COR-L47 (cell line): ENCODE measurements at regions not wholly inside any gene's neighbourhood (a gene's known extent, or its start where the extent isn't known, plus 50 kb on each side); places are given as distances from the start of the nearest gene placed in this dataset.

Experiments
- DNase-seq: peaks from one replicate; lab custom pipeline; 2025; lab: John Stamatoyannopoulos, UW

DNA sequence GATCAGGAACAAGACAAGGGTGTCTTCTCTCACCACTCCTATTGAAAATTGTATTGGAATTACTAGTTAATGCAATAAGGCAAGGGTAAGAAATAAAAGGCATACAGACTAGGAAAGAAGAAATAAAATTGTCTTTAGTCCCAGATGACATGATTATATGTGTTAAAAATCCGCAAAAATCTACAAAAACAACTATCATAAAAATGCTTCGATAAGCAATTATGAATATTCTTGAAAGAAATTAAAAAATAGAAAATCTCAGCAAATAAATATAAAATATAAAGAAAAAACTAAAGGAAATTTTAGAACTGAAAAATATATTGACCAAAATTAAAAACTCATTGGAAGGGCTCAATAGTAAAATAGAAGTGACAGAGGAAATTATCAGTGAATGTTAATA, 243.3 kb downstream of the ZNF674 start:
- DNase-seq = no peak

DNA sequence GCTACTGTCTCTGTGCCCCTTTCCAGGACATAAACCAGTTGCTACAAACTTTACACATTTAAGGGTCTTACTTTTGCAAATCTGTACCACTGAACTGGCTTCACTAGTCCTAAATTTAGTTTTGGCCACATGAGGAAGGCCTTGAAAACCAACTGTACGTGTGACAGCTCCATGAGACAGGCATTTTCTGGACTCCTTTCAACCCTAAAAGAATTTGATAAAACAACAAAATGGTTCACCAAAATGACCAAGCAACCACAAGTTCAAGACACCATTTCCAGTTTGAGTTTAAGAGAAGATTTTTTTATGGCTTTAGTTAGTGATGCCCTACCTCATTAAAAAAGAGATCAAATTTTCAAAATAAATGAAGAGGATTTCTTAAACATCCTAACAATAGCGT, 246.4 kb downstream of the ZNF674 start:
- DNase-seq = no peak

DNA sequence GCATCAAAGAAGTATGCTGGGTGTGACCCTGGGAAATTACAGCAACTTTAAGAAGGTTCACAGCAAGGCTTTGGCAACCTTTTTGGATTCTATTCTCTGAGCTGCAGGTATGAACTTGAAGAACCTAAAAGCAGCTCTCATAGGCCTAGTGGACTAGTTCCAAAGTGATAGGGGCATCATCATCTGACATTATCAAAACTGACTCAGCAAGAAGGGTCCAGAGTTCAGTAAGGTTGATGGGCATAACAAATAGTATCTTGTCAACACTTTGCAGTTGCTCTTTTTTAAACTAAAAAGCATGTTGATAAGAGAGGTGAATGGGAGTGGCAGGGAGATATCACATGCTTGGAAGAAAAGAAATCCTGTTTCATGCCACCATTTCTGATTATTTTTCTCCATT, 249.3 kb downstream of the ZNF674 start:
- no peak for DNase-seq

DNA sequence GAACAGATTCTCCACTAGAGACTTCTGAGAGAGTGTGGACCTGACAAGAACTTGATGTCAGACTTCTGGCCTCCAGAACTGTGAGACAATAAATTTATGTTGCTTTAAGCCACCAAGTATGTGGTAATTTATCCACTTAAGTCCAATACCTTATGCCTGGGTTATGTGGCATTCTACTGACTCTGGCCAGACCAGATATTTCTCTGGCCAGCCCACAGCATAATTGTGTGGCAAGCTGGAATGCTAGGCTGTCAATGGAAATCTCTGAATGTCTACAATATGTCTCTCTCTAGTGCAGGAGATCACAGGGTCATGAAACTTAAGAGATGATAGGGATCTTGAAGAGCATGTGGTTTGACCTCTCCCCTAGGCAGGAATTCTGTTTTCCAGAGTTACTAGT, 251.0 kb downstream of the ZNF674 start:
- DNase-seq = no peak

DNA sequence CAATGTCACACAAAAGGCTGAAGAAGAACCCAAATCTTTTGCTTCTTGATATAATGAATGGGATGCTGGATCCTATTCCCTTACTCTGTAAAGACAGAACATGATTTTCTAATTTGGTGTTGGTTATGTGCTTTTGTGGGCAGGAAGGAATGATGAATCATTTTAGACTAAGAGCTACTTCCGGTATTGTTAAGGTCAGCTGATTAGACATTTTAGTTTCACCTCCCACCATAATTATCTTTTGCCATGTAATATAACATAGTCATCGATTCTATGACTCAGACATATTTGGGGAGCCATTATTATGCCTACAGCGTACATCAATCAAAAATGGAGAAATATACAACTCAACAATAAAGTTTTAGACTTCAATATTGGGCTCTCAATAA, 265.3 kb downstream of the ZNF674 start:
- DNase-seq = no peak

DNA sequence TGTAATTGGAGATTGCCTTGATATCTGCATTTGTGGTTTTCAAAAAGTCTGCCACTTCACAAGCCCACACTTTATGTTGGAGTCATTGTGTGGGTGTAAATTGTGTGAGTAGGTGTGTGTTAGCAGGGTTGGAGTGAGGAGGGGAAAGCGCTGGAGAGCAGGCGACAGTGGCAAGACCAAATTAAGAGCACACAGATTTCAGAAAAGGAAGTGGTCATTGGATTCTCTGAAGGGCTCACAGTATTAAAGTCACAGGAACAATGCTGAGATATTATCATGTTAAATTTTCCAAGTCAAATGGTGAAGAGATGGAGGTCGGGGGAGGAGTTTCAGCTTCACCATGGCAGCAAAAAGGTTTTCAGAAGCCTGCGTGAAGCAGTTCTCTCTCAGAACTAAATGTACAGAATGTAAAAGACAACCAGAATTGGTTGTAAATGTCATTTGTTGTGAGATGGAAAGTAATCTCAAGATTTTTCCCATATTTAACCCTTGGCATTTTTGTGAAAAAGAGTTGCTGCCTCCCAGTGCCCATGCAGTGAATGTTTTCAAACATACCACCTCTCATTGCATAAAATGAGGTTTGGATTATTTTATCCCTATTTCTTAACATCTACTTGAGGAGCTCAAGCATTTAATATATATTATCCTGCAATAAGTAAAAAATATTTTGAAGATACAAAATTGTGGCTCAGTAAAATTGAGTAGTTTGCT, 265.9 kb downstream of the ZNF674 start:
- DNase-seq = no peak

DNA sequence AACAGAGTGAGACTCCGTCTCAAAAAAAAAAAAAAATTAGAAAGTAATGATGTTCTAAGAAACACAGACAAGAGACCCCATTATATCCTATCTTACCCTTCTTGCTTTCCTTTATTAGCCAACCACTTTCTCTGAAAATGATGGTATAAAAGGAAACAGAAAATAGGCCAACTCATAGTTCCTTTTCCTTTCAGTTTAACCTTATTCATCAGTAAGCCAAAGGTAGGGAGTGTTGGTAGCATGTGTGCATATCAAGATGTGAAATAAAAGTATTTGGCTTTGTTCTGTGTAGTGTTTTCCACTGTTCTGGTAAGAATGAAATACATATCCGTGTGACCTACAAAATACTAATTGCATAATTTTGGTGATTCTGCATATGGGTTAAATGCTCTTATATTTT, 266.6 kb downstream of the ZNF674 start:
- DNase-seq = no peak

DNA sequence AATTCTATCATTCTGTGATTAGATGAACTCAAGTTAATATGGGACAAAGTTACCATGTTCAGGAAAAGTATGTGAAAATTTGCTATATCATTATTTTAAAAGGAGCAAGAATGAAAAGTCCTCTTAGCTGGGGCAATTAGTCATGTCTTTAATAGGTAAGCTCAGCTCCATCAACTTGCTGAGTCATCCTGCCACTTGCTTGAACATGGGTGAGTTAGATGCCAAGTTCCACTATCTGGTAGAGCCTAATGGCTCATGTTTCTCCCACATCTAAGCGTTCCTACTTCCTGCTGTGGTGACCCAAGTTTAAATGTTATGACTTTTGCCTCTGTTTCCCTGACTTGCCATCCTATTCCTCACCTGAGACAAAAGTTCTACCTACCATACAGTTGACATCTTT, 276.8 kb downstream of the ZNF674 start:
- DNase-seq = no peak

DNA sequence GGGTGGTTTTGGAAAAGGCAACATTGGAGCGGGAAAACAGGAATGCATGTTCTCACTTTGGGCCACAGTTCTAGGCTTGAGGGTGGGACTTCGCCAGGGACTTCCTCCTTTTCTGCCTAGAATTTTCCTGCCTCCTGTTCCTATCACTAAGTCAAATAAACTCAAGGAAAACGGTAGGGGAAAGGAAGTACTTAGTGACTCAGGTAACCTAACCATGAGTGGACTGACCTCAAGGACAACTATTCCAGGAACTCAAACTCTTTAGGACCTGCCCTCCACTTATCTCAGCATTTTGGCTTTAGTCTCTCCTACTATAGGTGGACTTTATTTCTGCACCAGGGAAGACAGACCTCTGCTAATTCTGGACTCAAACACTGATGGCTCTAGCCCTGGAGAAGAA, 281.7 kb downstream of the ZNF674 start:
- no peak for DNase-seq

DNA sequence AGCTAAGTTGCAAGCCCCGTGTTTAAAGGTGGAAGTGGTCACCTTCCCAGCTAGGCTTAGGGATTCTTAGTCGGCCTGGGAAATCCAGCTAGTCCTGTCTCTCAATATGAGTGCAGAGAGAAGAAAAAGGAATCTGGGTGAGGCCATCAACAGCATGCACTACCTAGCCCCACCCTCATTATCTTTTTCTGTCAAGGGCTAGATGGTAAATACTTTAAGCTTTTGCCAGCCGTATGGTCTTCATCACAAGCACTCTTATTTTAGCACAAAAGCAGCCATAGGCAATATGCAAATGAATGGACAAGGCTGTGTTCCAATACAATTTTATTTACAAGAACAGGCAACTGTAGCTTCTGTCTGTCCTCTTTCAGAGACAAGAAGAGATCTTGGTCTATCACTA, 282.9 kb downstream of the ZNF674 start:
- no peak for DNase-seq

DNA sequence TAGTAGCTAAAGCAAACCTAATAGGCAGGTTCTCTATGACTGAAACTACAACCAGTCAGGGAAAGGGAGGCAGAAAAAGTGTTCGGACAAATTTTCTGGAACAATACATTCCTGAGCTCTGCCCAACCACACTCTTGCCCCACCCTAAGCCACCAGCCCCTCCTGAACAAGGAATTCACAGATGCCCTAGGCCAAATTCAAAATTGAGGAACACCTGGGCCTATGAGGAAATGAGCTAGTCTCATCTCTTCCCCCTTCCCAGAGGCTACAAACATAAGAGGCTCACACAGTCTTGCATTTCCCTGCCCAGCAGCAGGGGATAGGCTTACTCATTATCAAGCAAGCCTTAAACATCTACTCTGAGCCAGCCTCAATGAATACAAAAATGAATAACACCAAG, 284.7 kb downstream of the ZNF674 start:
- no peak for DNase-seq

DNA sequence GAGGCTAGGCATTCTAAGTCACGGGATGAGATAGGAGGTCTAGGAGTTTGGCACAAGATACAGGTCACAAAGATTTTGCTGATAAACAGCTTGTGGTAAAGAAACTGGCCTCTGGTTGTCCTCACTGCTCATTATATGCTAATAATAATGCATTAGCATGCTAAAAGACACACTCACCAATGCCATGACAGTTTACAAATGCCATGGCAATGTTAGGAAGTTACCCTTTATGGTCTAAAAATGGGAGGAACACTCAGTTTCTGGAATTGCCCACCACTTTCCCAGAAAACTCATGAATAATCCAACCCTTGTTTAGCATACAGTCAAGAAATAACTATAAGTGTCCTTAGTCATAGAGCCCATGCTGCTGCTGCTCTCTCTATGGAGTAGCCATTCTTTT, 286.9 kb downstream of the ZNF674 start:
- no peak for DNase-seq

DNA sequence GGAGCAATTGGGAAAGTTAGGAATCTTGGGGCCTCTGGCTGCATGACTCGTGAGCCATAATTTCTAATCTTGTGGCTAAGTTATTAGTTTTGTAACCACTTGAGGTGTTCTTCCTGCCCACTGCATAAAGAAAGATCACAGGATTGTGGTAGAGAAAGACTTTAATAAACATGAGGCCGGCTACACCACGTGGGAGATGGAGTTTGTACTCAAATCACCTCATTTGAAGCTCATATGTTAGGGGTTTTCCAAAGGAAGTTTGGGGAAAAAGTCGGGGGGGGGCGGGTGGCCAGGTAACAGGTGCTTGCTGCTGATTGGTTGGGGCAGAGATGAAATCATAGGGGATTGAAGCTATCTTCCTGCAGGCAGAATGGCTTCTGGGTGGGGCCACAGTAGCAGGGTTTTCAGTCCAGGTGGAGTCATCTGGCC, 287.8 kb downstream of the ZNF674 start:
- no peak for DNase-seq

DNA sequence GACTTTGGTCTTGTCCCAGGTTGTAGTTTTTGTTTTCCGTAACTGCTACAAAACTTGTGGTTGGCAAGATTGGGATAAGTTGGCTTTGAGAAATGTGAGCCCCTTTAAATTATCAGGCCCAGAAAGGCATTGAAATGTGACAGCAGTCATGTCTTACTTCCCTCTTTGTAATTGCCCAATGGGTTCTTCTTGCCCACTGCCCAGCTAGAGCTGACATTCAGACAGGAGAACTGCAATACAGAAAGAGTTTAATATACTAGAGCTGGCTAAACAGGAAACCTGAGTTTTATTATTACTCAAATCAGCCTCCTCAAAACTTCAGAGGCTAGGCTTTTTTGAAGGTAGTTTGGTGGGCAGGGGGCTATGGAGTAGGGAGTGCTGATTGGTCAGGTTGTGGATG, 288.3 kb downstream of the ZNF674 start:
- DNase-seq = no peak

DNA sequence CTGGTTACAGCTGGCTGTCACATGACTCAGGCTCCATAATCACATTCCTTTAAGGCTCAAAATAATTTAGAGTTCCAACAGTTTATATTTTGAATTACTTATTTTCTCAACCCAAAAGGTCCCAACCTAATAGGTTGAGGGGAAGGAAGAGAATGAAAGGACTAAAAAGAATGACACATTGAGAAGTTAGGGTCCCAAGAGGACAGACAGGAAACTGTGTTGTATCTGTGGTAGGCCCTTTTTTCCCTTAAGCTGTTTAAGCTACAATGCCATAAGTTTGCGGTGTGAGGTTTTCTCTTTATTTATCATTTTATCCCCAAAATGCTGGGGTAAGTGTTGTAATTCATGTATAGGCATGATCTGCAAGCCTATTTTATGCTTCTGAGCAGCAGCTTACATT, 290.2 kb downstream of the ZNF674 start:
- DNase-seq = no peak

DNA sequence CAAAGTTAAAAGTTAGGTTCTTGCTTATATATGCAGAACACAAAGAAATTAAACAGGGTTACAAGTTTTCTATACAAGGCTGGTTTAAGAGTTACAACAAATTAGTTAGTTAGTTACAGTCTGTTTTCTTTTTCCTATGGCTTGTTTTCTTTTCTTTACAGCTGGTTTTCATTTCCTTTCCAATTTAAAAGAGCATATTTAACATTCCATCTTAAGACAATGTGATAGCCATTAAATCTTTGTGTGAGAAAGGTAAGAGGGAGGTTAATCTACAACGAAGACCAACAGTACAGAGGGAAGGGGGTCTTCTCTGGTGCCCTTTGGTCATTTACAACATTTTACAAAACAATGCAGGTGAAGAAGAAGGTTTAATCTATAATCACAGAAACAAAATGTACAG, 290.6 kb downstream of the ZNF674 start:
- no peak for DNase-seq

DNA sequence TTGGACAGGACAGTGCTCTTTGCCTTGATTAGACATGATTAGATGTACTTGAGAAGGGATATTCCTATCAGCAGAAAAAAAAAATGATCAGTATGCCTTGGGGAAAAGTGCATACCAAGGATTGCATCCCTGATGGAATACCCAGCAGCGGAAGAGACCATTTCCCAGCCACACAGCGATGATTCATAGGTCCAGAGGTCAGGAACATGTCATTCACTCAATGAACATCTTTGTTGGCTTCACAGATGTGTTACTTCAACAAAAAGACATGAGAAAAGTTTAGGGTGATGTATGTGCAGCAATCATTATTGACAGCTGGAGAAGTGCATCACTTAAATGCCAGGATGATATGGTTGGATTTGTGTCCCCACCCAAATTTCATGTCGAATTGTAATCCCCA, 293.5 kb downstream of the ZNF674 start:
- no peak for DNase-seq

DNA sequence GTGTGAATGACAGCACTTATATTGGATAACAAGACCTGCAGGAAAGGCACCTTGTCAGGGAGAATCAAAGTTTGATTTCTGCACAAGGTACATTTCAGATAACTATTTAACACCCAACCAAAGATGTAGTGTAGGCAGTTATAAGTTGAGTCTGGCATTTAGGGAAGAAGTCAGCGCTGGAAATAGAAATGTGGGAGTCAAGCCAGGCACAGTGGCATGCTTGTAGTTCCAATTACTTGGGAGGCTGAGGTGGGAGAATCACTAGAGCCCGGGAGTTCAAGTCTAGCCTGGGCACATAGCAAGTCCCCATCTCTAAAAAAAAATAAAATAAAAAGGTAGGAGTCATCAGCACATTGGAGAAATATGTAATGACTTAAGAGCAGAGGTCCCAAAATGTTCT, 295.1 kb downstream of the ZNF674 start:
- DNase-seq = no peak

DNA sequence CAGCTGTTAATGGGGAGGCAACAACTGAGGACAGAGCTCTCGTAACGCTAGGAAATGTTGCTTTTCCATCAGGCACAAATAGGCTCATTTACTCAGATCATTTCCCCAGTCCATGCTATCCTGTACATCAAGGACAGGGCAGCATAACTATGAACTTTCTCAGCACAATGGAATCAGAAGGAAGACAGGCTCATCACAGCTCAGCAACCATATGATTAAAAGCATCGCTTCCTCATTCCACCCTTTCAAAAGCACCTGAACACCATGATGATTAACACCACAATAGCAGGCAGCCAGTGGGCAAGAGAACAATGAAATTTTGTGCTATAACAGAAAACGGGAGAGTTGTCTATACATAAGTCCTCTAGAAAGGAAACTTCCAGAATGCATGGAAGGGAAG, 297.8 kb downstream of the ZNF674 start:
- no peak for DNase-seq

DNA sequence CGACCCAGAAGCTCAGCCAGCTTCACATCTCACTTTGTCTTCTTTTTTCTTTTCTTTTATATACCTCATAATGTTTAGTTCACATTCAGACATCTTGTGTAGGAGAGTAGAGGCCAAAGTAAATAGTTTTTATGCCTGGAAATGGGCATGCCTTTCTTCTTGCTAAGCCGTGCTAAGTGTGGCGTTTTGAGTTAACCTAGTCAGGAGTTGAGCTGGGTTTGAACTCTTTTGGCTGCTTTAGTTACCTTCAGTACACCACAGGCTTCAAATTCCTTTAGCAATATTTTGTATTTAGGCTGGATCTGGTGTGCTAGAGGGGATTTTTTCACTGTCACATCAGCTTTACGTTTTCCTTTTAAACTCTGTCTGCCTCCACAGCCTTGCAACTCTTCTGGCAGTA, 300.8 kb downstream of the ZNF674 start:
- DNase-seq = no peak

DNA sequence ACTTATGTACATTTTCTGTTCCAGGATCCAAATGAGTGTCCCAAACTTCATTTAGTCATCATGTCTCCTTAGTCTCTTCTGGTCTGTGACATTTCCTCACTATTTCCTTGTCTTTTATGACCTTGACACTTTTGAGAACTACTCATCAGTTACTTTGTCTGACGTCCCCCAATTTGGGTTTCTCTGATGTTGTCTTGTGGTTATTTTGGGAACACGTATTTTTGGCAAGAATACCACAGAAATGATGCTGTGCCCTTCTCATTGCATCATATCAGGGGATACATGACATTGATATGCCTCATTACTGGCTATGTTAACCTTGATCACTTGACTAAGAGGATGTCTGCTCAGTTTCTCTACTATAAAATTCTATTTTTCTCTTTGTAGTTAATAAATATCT, 308.8 kb downstream of the ZNF674 start:
- no peak for DNase-seq

DNA sequence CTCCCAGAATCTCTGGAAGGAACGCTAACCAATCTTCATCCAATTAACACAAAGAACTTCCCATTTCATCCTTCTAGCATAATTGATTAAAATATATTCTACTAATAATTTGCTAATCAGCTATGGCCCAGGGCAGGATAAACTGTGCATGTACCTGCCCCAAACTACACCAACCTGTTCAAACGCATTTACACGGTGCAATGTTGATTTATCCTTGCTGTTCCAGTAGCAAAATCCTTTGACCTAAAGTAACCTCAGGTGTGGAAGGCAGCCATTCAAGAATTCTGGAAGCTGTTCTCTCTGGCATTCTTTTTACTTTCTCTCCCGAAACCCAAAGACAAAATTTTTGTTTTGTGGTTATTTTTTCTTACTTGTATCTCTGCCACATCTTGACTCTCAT, 309.4 kb downstream of the ZNF674 start:
- DNase-seq = no peak

DNA sequence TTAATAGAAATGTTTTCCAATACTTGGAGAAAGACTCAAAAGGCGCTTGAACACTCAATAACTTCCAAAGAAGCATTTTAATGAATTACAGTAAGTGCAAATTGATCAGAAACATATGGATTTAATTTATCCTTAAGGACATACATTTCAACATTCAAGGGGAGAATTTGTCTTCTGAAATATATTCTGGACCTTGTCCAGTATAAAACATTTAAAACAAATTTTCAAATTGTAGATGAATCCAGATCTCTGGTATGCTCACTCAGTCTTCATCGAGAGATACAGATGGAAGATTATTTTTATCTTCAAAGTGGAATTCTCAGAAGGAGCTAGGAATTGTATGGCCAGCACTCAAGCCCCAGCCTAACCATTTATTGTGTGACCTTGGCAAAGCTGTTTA, 310.4 kb downstream of the ZNF674 start:
- no peak for DNase-seq

DNA sequence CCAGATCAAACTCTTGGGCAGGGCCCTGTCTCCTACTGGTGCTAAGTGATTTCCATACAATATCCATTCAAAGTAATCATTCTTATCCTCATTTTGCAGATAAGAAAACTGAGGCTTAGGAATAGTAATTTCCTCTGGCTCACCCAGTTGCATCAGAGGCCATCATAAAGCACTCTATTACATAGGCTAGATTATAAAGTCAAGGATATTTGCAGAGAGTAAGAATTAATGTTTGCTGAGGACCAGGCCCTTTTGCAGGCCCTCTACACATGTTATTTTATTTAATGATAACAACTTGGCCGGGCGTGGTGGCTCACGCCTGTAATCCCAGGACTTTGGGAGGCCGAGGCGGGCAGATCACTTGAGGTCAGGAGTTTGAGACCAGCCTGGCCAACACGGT, 316.8 kb downstream of the ZNF674 start:
- DNase-seq = no peak

DNA sequence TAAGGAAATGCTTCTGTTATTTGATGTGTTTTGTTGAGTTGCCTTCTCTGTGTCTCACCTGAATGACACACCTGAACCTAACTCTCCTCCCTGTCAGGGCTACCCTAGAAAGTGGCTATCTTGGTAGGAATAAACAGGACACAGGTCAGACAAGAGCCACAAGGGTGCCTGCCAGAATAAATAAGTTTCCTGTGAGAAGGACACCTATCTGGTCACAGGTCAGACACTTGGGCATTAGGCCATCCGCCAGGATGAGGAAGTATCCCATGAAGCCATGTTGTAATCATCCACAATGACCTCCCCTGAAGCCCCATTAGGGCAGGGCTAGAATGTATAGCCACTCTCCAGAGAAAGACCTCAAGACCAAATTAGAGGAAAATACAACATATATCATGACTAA, 318.8 kb downstream of the ZNF674 start:
- no peak for DNase-seq
